HG02763 (cell line): ENCODE measurements at regions not wholly inside any gene's neighbourhood (a gene's known extent, or its start where the extent isn't known, plus 50 kb on each side); places are given as distances from the start of the nearest gene placed in this dataset.
"Not testable (repeated sequence)": the region's sequence is repeated elsewhere in the genome, so short reads cannot be mapped to it uniquely, and the experiment has no call there.

Experiments
- ATAC-seq: cut with Tn5 transposase; IDR thresholded peaks from one replicate; pipeline ENCODE4 v1.9.1; 2021; ENCODE audit warnings: mild to moderate bottlenecking, moderate library complexity; ENCODE audit not compliant: unreplicated experiment

DNA sequence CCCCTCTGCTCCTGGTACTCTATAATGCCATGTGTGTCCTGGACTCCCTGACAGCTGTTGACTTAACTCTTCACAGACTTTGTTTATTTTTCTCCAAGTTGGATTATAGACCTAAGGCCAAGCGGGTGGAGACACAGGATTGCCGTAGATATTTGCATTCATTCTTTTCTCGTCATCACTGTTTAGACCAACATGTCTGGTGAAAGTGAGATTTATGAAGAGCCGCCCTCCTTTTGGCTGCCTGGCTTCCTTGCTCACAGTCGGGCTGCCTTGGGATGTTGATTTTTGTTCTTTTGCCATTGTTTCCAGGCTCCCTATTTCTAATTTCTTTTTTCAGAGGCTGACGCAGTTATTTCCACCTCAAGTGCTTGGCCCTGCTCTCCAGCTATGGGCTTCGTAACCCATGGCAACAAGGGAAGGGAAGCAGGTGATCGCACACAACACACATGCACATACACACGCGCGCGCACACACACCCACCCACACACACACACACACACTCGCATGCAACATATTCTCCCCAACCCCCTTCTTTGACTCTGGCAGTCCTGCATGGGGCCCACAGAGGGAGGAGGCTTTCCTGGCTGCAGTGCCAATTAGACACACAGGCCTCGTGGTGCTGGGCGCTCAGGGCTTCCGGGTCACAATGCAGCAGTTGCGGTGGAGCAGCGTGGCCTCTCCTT, 296.5 kb downstream of the MTX2 start:
- no peak for ATAC-seq

DNA sequence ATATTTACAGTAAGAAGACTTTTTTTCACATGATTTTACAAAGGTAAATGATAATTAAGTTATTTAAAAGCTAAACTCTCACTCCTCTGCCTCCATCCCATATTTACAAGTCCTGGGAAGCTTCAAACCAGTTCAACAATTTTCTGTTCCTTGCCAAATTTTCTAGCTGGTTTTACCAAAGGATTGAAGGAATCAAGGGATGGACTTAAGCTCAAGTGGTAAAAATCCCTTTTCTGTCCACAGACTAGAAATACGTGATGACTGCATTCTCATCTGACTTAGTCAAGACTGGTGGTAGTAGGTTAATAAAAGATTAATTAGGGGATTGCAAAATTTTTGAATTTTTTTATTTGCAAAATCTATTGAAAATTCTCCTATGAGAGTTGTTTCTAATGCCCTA, 297.3 kb downstream of the MTX2 start:
- no peak for ATAC-seq

DNA sequence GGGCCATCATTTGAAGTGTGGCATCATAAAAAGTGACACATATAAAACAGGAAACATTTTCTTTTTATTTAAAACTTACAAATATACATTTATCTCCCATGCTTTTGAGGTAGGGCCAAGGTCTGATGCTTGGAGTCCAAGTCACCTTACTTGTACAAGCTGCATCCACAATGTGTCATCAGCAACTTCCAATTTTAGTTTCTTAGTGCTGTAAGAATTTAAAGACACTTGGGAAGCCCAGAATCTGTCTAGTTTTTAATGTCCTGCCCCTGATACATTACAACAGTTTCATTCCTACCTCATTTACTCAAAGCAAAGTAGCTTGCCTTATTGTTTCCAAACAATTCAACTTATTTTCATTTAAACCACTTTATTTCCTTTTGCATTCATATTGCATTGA, 297.7 kb downstream of the MTX2 start:
- no peak for ATAC-seq

DNA sequence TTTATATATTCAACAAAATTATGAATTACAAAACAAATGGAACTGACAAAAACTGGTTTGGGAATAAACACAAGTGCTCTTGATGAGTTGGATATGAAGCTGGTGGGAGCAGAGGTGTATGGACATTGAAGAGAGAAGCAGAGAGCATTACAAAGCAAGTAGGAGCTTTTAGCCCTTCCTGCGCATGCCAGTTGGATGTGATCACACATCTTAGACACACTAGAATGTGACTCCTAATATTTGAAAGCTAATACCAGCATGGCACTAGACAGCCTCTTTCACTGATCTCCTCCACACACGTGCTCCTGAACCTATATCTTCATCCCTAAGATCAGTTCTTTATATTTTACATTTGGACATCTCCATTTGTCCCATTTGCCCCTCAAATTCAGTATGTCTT, 298.1 kb downstream of the MTX2 start:
- ATAC-seq, result no peak

DNA sequence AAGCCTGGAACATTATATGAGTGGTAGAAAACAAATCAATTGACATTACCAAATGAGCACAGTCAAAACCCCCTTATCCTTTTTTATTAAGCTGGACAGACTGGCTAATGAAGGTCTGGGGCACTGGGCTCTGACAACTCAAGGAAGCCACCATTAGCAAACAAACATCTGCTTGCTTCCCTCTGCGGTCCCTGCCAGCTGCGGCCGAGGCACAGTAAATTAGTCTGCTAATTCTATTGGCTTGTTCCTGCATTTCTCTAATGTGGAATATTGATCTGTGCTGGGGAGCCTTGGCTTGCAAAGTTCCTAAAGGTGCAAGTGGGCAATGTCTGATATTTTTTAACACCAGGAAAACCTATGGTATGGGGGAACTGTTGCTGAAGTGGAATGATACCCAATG, 300.3 kb downstream of the MTX2 start:
- ATAC-seq, result no peak

DNA sequence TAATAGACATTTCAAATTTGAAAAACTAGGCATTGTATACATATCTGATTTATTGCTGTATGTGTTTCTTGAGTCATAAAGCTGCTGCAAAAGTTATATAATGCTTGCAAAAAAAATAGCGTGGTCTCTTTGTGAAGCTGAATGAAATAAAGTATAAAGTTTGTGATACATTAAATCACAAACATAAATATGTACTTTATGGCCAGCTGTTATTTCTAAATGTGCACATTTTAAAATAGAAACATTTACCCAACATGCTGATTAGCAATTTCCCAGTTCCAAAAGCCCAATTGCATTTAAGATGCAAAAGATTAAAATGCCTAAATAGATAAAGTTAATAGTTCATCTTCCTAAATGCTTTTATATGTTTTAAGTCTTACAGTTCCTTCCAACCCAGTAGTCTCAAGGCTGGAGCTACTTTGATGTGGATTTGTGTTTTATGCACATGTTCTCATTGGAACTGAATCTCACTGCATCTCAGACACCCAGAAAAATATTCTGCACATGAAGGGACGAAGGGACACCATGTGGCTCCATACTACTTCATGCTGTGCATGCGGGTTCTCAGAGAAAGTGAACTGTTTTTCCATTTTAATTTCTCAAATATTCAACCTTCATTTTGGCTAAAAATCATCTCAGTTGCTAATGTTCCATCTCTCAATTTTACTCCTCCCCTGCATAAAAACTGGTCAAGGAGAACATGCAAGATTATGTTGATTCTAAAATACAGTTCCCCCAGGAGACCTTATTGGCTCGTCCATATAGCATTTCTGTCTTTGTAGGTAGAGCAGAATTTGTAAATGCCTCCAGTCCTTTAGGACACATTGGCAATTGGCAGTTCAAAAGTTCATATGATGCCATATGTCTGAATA, 304.6 kb downstream of the MTX2 start:
- ATAC-seq, result no peak

DNA sequence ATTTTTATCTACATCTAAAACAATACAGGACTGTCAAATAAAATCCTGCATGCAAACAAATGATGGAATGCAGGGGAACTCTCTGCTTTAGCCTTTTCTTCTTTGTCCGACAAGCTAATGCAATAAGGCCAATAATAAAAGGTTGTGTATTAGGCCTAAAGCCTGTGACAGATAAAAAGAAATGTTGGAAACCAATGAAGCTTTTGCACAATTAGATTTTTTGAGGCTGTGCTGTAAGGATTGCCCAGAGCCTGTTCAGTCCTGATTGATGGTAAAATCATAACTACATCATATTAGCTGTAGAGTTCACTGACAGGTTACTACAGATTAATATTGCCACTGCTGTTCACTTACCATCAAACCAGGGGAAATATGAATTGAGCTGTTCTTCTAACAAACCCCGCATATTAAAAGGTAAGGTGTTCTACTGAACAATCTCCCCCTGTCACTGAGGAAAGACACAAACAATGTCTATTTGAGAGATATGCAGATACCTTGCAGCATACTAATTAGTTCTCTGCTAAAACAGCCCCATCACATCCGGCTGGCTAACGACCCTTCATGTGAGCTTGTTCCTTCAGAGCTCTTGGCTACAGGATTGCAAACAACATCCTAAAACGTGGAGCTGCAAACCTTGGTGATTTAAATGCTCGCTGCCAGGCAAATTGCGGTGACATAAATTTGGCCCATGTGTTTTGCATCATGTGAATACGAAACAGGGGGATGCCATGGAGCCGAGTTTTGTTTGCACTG, 305.4 kb downstream of the MTX2 start:
- ATAC-seq, result no peak

DNA sequence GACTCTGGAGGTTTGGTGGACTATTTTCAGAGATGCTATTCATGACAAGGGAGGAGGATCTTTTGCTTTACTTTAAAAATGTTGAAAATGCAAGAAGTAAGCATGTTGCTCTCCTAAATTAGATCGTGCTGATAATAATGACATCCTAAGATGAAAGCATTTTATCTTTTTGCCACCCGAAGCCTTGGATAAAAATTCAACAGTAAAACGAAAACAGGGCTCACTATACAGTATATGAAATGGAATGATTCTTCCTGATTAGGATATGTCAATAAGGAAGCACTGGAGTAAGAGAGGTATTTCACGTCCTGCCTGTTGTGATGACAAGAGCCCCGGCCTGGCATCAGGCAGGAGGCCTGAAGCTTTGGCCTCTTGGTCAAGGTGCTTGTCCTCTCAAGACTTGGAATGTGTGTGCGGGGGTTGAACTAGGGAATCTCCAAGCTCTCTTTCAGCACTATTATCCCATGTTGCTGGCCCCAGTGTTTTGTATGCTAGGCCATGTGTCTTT, 306.0 kb downstream of the MTX2 start:
- ATAC-seq, result no peak

DNA sequence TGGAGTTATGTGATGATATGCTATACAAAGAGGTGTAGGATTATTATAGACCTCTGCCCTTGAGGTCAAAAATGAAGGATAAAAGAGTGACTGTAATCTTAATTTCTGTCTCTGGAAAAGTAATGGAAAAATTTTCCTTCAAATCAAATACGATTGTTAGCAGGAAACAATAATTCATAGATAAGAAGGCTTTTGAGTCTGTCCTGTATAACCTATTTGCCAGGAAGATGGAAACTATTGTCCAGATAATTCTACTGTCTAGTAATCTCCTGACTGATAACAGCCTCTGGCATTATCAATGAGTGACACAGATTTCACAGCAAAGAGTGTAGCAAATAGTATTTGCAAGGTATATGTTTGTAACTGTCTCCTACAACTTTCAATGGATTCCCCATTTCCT, 307.8 kb downstream of the MTX2 start:
- no peak for ATAC-seq

DNA sequence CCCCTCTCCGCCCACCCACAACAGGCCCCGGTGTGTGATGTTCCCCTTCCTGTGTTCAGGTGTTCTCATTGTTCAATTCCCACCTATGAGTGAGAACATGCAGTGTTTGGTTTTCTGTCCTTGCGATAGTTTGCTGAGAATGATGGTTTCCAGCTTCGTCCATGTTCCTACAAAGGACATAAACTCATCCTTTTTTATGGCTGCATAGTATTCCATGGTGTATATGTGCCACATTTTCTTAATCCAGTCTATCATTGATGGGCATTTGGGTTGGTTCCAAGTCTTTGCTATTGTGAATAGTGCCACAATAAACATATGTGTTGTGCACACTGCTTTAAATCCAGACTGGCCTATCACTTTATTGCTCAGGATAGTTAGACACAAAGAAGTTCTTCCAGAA, 309.1 kb downstream of the MTX2 start:
- ATAC-seq, result not testable (repeated sequence)

DNA sequence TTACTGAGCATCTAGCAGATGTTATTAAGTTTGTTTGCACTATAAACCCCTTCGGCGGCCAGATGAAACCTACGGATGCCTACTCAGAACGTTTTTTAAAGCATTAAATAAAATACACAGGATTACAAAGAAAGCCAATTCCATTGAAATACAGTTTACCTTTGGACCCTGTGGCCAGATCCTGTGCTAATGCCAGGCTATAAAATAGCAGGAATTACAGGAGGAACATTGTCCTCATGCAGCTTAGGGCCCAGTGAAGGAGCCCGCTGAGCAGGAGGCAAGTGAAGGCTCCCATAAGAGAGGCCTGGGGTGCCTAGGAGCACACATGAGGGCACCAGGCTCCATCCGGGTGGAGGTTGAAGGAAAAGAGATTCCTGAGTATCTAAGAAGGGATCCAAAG, 310.4 kb downstream of the MTX2 start:
- no peak for ATAC-seq

DNA sequence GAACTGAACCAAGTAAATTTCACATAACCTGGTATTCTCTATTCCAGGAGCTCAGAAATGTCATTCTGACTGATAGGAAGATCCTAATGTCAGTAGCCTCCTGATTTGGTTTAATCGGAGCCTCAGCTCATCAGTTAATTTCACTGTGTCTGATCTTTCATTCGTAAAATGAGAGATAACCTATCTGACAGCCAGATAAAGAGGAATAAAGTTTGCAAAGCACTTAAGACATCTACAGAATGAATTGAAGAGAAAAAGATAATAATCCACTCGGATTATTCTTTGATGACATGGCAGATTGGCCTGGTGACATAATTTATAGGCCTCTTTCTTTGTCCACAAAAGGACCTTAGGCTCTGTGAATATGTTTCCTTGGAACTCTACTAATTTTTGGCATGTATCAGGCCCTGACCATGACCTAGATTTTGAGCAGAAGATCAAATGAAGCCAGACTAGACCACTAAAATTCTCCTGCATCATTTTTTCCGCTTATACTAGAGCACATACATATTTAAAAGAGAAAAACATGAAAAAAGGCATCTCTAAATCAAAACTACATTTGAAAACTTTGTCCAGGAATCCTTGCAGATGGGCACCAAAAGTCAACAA, 312.4 kb downstream of the MTX2 start:
- no peak for ATAC-seq

DNA sequence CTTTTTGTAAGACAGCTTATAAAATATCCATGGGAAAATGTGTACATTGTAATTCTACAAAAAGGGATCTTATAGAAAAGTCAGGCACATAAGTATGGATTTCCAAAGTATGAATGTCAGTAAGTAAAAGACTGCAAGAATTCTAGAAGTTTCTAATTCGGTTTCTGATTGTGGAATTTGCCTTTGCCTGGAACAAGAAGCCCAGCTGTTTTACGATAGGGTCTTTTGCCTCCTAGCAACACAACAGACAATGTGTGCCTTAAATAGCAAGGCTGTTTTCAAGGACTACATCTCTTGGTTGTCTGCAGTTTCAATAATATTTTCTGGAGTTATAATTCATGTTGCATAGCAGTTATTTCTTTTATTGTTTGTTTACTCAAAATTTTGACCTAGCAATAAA, 312.9 kb downstream of the MTX2 start:
- ATAC-seq, result no peak

DNA sequence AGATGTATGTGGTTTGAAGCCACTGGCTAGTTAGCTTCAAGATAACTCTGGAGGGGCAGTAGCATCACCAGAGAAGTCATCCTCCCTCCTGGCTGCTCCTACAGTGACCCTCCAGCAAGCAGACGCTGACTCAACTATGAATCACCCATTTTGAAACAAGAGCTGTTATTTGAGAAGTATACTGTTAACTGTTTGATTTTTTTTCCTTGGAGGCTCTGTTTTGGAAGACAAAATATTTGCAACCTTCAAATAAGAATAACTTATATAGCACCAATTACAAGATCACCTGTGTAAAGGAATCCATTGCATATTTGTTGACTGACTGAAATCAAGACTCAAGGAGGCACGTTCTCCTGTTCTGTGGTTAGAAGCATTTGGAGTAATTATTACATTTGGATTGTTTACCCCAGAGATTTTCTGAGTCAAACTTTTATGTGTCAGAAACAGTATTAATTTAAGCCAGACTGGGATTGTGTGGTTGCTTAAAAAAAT, 313.8 kb downstream of the MTX2 start:
- no peak for ATAC-seq

DNA sequence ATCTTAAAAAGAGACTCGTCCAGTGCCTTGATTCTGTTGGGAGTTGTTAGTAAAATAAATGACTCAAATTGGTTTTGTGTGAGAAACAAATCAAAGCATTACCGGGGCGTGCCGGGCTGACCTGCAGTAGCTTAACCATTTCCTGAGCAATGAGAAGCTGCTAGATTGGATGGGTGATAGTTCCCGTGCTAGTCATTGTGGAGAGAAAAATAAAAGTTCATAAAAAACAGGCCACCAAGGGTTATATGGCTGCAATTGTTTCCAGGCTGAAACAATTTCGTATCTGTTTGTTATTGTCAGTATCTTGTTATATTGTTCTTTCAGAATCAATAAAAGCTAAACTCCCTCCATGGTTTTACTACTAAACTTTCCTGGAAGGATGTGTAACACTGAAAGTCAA, 314.4 kb downstream of the MTX2 start:
- ATAC-seq, result no peak

DNA sequence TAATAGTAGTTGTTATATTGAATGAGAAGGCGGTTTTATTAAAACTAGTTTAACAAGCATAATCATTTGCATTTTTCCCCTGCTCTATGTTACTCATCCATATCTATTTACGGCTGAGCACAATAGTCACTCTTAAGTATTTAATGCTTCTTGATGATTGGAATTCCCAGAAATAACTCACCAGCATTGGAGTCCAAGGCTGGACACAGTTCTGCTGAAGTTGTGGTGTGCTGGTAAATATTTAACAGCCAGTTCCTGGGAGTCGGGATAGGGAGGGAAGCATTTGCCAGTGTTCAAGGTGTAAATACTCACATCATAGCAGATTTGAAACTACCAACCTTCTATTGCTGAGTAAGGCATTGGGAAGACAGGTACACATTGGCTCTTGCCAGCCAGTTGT, 315.1 kb downstream of the MTX2 start:
- no peak for ATAC-seq

DNA sequence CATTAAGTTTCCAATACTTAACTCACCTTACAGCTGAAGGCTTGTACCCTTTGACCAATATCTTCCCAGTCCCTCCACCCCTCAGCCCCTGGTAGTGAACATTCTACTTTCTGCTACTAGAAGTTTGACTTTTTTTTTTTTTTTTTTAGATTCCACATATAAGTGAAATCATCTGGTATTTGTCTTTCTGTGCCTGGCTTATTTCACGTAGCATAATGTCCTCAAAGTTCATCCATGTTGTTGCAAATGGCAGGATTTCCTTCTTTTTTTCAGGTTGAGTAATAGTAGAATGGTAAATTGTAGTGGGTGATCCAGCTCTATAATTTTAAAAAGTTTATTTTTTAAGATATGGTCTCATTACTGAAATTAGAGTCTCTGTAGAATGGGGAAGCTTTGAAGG, 316.0 kb downstream of the MTX2 start:
- no peak for ATAC-seq

DNA sequence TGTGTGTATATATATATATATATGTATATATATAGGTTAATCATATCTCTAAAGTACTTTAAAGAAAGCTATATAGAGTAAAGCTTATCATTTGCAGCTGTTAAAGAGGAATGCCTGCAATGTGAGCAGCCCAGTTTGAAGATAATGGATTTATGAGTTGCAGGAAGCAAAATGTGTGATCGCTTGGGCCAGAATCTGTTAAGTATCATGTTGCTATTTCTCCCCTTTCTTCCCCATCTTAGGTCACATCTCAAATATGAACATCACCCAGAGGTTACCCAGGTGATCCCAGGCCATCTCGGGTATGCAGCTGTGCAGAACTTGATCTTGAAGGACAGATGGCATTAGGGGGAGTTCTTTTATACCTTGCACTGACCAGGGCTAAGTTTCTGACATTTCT, 316.5 kb downstream of the MTX2 start:
- ATAC-seq, result no peak

DNA sequence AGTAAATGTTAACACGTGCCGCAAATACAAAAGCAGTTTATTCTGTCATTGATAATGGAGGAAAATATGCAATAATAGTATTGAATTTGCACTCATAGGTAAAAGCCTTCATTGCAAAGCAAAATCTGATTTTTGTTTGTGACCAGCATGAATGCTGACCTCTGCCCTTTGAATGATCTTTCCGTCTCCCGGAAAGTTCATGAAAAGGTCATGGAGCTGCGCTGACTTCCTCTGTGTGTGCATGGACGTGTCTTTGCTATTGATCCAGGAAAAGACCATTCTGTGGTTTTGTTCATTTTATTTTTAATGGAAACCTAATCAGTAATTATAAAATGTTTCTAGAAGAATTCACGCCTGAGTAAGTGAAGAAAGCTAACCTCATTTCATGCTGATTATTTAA, 320.0 kb downstream of the MTX2 start:
- ATAC-seq, result no peak

DNA sequence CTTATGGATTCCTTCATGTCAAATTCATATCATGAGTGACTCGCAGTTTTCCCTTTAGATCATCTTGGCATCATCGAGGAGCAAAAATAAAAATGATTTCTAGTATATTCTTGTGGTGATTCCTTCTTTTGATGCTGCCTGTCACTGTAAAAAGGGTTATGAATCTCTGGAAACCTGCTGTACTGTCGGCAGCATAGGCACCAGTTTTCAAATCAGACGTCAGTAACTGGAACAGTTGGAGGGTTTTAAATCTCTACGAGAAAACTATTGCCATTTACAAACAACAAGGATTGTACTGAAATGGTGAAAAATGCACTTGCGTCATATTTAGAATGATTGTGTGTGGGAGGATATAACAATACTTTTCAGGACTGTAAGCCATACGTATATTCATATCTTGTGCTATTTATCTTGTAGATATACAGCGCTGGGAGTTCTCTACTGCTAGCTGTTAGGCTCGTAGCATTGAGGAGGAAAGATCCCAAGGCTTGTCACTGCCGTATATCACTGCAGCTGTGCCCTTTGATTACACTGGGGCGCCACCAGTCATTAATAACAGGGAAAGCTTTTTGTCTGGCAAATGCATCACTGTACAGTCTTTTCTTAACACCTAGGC, 320.7 kb downstream of the MTX2 start:
- ATAC-seq, result no peak

DNA sequence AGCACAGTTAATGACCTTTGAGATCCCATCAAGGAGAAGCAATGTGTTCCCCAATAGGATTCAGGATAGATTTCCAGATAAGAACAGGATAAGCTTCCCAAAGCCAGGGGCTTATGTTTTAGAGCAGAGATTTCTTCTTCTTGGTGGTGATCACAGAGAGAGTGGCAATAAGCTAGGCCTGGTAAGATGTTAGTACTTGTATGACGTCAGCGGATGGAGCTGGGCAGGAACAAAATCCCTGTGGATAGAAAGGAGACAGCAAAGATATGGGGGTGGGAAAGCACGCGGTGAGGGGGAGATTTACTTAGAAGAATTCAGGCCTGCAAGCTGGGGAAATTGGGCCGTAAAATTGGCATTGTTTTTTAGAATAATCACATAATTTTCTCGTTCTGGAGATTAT, 323.0 kb downstream of the MTX2 start:
- ATAC-seq, result no peak
